Umbilical cord (tissue), 1 donor: ENCODE measurements at regions not wholly inside any gene's neighbourhood (a gene's known extent, or its start where the extent isn't known, plus 50 kb on each side); places are given as distances from the start of the nearest gene placed in this dataset.

Experiments used
- DNase-seq: peaks from one replicate; pipeline ENCODE4 v3.0.0-alpha.2; 2015; ENCODE audit warnings: low spot score

DNA sequence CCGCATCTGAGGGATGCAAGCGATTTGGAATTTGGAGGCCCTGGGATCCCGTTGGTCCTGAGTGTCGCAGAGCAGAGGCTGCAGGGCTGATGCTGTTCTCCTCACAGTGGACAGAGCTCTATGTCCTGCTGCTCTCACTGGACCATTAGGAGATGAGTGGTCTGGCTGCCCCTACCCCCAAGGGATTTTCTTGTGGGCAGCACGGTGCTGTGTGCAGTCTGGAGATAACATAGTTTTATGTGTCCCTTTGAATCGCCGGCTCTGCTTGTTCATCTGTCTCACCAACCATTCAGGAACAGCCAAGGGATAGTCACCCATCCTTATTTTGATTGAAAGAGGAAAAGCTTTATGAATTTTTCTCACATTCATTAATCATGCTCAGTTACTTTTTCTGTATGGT is 49.9 kb downstream of the CHRM3 start:
- DNase-seq, result no peak

DNA sequence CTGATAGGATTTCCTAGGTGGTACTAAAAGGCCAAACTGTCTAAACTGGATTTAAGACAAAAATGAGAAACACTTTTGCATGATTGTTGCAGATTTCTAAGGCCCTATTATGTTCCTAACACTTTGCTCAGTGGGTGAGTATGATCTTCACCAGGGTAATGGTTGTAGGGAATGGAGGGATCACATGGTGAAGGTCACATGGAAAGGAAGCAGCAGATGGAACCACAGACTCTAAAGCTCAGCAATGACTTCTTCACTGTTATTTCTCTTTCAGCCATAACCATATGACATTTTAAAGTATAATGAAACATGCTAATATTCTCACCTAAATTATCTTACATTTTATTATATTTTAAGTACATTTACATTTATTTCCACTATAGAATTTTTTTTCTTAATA is 51.5 kb downstream of the CHRM3 start:
- no peak for DNase-seq

DNA sequence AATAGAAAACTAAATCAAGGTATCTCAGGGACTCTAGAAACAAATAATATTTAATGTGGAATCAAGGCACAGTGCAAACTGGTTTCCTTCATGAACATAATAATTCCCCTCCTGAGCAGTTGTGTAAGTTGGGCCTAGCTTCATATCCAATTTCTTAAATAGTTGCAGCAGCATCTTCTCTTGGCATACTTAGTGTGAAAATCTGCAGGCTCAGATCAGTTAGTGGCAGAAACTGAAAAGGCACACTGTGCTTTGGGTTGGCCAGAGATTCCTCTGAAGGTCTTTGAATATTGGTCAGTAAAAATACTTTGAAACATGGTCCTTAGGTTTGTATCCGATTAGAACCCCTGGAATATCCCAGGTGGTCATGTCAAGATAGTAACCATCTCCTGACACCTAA is 52.5 kb downstream of the CHRM3 start:
- no peak for DNase-seq

DNA sequence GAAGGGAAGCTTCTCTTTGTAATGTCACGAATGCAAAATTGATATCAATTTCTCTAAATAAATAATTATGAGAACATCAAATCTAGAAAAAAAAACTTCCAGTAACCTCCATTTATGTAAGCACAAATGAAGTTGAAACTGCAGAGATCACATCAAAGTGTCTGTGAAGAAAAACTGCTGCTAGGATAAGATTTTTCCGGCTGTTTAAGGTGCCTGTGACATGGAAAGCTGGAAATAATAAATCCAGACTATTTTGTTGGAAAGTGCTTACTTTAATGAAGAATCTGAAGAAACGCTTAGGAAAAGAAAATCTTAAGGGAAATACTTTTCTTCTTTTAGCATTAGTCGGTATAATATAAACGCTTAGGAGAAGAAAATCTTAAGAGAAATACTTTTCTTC is 57.0 kb downstream of the CHRM3 start:
- DNase-seq, result peak; percentile 61

DNA sequence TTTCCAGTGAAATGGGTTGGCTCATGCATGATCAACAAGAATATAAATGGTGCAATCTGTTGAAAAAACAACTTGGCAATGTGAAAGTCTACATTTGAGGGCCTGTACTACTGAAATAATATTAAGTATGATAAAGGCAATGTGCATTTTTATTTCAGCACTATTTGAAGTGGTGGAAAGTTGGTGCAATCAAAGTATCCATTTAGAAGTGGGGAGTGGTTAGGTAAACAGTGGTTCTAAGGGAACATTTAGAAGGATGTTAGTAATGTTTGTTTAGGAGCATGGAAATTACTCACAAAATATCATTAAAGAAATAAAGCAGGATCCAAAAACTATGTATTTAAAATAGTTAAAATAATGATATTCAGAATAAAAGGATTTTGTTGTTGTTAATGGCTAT is 60.2 kb downstream of the CHRM3 start:
- DNase-seq, result no peak

DNA sequence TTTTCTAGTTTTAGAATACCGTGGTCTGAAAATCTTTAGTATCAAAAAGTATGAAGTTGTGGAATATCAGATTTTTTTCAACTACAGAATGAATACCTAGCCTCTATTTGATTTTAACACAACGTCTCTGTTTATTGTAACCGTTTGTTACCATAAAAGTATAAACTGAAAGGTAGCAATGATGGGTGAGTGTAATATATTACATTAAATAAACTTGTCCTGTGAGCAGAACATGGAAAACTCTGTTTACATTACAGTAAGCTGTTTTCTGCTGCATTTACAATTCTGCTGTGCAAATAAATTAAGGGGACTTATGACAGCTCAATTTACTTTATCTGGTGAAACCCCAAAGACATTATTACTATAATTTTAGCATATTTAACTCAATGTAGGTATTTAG is 62.5 kb downstream of the CHRM3 start:
- DNase-seq, result no peak

DNA sequence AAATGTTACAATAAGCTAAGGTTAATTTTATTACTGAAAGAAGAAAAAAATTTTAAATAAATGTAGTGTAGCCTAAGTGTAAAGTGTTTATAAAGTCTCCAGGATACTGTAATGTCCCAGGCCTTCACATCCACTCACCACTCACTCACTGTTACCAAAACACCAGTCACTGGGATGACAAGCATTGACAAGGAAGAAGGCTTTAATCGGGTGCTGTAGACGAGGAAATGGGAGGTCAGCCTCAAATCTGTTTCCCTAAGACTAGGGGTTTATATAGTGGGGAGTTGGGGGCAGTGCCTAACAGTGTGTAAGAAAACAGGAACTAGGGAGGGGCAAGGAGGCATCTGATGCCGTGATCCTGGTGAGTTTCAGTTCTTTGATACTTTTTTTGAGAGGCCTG is 69.4 kb downstream of the CHRM3 start:
- DNase-seq, result no peak

DNA sequence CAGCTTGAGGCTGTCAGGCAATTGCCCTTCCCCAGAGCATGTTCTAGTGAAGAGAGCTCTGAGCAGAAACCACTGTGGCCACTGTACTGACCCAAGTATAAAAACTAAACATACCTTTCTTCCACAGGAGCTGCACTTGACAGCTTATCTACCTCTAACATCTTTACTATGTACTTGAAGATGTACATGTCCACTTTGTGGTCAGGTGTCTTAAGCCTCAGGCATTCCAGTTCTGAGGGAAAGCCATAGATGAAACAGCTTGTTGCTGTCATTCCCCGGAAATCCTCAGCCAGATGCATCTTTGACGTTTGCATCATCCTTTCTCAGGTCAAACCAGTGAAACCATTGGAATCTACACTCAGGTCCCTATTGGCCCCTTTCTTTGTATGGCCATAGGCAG is 70.4 kb downstream of the CHRM3 start:
- no peak for DNase-seq

DNA sequence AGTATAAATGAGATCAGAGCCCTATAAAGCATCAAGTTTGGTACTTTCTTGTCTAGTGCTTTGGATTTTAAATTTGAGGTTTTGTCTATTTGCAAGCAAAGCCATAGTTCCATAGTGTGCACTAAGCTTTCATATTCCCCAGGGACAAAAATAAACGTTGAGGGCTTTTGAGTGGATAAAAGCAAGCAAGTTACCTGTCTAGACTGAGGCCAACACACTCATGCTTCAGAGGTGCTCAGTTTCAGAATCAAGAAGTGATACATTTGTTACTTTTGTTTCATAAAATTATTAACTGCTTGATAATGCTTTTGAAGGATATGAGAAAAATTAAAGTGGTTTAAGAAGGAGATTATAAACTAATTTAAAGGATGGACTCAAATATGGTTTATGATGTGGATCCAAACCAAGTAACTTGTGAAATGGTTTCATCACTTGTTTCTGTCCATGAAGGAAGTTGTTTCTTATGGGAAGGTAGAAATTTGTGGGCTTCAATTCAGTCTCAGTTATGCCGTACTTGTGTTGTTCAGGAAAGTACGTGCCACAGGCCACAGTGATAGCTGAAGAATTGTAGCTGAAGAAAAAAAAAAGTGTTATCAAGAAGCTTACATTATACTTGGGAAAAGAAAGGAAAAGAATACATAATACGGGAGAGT is 71.2 kb downstream of the CHRM3 start:
- DNase-seq, result no peak

DNA sequence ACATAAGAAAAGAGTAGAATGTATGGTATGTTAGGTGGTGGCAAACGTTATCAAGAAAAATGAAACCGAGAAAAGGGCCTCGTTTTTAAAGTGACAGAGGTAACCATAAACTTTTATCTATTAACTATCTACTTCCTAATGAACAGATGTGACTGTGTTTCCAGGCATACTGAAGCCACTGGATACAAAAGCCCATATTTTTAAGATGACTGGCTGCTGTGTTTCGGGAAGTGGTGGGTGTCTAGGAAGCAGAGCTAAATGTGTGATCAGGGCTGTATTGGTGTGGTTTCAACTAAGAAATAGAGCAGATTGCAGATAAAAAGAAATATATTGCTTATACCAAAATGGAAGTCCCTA is 71.8 kb downstream of the CHRM3 start:
- DNase-seq, result no peak

DNA sequence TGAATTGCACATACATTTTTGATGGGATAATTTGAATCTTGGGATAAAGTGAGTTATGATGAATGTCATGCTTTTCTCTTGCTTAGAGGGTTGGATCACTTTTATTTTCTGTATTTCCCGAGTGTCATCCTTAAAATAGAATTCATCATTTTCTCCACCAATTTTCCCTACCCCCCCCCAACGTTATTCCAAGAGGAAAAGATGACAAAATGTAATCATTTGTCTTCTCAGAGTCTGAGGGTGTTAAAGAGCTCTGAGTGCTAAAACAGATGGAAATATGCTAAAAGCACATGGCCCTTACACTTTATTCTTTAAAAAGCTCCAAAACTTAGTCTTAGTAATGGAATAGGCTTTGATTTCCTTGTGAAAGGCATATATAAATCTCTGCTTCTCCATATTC is 81.4 kb downstream of the CHRM3 start:
- no peak for DNase-seq

DNA sequence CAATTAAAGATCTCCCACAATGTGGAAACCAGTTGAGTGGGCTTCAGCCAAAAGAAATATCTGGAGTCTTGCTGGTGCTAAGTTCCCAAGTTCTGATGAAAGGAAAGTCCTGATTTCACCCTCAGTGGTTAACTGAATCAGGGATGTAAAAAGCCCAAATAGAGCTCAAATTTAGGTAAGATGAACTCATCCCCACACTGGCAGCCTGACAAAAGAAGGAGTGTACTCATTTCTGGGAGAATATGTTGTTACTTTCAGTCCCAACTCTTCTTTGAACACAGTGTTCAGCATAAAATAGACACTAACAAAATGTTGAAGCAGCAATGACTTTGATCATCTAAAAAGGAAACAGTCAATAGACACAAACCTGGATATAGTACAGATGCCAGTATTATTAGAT is 91.7 kb downstream of the CHRM3 start:
- DNase-seq, result no peak

DNA sequence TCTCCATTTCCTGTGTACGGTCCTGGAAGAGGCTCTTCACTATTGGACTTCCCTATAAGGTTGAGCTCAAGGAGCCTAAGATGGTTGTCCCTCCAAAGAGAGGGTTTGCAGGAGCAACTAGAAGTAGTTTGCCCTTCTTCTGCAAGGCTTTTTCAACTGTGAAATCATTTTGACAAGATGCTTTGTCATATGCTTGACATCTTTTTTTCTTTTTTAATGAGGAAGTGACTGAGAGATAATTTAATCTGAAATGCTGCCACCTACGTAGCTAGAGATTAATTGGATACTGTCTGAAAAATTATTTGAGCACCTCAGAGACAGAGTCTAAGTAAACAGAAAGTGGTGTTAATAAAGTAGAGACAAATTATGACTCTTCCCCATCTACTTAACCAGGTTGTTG is 97.0 kb downstream of the CHRM3 start:
- no peak for DNase-seq

DNA sequence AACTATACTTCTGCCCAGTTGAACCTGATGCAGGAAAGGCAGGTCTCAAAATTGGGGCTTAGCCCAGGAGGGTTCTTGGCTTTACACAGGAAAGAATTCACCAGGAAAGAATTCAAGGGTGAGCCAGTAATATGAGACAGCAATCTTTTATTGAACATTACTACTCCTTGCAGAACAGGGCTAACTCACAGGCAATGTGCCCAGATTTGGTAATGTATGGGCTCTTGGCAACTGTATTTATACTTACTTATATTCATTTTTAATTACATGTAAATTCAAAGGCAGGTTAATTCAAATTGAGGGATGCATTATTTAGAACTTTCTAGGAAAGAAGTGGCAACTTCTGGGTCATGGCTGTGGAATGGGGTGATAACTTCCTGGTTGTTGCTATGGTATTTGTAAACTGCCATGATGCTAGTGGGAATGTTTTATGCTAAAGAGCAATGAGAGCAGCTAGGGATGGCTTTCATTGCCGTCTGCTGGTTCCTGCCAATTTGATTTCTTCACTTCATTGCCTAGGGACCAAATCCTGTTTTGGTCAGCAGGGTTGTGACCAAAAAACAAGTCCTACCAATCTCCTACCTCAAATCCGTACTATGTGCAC is 107.5 kb downstream of the CHRM3 start:
- DNase-seq, result no peak

DNA sequence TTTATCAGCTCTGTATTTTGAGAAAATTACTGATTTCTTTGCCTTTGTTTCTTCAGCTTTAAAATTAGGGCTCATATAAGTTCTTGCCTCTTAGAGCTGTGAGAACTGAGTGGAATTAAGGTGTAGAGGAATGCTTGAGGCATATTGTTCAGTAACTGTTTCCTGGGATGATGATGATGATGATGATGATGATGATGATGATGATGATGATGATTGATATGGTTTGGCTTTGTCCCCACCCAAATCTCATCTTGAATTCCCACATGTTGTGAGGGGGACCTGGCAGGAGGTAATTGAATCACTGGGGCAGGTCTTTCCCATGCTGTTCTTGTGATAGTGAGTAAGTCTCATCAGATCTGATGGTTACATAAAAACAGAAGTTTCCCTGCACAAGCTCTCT is 118.7 kb downstream of the CHRM3 start:
- no peak for DNase-seq

DNA sequence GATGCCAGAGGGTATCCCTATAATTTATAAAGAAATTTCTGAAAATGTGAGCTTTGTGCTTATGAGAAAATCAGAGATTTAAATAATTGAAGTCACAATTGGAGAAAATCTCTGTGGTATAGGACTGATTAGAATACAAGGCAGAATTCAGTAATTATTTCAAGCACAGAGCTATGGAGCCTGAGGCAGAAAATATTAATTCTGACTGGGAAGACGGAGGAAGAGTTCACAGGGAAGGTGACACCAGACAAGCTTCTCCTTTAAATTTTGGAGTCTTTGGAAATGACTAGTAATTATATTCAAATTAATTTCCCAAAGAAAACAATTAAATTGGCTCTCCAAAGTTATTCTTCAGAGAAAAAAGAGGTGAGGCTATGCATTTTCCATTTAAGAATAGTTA is 121.5 kb downstream of the CHRM3 start:
- no peak for DNase-seq

DNA sequence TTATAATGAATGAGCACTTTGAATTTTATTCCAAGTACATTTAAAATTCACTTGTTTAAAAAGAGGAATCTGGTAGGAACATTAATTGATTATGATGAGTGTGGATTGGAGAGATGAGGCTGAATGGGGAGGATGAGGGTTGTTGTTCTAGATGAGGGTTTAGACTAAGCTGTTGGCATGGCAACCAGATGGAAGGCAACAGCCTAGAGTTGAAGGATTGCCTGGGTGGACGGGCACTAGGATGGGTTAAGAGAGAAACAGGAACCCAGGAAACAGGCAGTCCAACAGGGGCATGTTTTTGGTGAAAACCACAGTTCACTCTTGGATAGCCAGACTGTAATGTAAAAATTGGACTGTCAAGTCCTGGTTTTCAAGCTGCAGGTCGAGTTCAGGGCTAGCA is 125.5 kb downstream of the CHRM3 start:
- DNase-seq, result no peak

DNA sequence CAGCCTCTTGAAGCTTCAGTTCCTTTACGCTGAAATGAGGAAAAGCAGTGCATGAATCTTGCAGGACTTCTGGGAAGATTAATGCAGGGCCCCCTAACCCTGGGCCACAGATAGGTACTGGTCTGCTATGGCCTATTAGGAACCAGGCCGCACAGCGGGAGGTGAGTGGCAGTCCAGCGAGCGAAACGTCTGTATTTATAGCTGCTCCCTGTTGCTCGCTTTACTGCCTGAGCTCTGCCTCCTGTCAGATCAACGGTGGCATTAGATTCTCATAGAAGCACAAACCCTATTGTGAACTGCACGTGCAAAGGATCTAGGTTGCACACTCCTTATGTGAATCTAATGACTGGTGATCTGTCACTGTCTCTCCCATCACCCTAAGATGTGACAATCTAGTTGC is 130.2 kb downstream of the CHRM3 start:
- DNase-seq, result peak; percentile 9

DNA sequence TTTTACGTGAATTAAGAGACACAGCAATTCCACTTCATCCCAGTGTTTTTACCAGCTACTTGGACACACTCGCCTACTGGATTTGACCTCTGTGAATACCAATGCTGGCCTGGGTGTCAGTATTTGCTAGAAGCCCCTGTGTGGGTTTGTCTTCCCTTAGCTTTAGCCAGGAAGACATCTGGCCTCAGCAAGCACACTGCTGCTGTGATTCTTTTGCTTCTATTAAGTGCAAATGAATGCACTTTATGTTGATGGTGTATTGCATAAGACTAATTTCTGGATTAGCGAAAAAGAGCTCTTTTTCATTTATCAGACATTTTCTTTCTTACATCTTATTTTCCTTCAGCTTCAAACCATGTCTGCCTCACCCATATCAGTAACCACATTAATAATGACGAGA is 140.0 kb downstream of the CHRM3 start:
- DNase-seq, result peak; percentile 18

DNA sequence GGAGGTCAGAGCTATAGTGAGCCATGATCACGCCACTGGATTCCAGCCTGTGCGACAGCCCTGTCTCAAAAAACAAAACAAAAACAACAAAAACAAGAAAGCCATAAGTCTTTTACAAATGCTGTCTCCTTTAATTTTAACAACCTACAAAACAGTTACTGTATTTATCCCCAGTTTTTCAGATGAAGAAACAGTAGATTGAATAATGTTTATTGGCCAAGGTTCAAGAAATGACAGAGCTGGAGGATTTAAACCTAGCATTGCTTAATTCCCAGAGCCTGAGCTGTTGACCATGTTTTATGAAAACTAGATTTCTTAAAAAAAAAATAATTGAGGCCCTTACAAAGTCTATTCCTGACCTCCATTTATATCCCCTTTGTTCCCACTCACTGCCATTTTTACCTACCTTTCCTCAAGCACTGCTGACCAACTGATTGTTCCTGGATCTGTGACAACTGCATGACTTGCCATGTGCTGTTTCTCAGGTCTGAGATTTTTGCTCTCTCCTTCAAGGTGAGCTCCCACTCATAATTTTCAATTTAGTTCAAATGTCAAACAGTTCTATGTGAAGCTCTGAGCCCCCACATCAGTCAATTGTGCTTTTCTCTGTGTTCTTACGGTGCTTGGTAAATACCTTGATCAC is 140.8 kb downstream of the CHRM3 start:
- peak; percentile 72 for DNase-seq

DNA sequence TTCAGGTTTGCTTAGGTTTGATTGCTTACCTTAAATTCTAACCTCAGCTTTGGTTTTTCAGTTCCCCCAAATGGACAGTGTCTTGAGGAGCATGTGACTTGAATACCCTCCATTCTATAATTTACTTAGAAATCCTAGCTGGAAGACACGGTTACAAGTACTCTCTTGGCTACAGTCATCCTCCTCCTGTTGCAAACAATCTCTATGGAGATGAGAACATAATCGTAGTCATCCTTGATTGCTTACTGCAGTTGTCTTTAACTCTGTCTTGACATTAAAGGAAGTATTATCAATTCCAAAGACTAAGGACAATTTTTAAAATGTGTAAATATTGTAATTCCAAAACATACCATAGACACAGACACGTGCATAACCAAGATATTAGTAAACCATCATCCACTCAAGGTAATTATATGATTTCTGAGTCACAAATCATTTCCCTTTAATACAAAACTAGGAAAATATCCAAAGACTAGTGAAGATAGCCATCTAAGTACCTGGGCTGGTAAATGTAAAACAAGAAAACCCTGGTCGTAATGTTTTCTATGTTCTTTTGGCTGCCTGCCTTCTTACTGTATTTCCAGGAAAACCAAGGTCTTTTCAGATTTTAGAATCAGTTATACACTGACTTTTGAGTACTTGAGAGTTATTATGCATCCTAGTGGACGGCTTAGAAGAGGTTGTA is 149.9 kb downstream of the CHRM3 start:
- DNase-seq, result peak; percentile 27

DNA sequence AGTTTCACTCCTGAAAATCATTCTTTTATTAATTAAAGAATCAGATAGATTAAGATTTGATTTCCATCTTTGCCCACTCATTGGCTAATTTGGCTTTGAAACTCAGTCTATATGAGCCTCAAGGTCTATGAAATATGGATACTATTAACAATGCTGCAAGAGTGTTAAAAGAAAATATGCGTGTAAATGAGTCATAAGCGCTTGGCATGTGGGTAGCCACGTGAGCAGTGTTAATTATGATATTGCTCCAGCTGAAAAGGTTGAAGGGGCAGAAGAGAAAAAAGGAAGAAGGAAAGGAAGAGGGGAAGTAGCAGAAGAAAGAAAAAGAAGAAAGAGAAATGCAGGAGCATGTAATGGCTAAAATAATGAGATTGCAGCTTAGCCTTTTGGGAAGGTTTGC is 151.4 kb downstream of the CHRM3 start:
- DNase-seq, result no peak
